OCI-LY1 (cell line): ENCODE measurements at regions not wholly inside any gene's neighbourhood (a gene's known extent, or its start where the extent isn't known, plus 50 kb on each side); places are given as distances from the start of the nearest gene placed in this dataset.

Source experiments
- H2AFZ ChIP-seq: fragments of 200-600 bp; sonication (generic), shearing (Covaris generic); 2 replicates; pipeline ENCODE4 v1.6.0; 2014; ENCODE audit warnings: antibody characterized with exemption, mild to moderate bottlenecking, low read length
- H3F3A ChIP-seq: fragments of 200-600 bp; sonication (generic), shearing (Covaris generic); 2 replicates; pipeline ENCODE4 v1.6.0; 2014; ENCODE audit warnings: mild to moderate bottlenecking, antibody characterized with exemption, low read length, moderate library complexity; ENCODE audit not compliant: insufficient read depth
- H3K27ac ChIP-seq: fragments of 200-600 bp; sonication (generic); 2 replicates; pipeline ENCODE4 v1.5.1; 2014; ENCODE audit warnings: low read length, mixed run types, mild to moderate bottlenecking, low read depth; ENCODE audit not compliant: poor library complexity, severe bottlenecking
- H3K27me3 ChIP-seq: fragments of 200-600 bp; sonication (generic); 2 replicates; pipeline ENCODE4 v1.6.0; 2014; ENCODE audit warnings: antibody characterized with exemption, mild to moderate bottlenecking, low read length, moderate library complexity; ENCODE audit not compliant: insufficient read depth
- H3K36me3 ChIP-seq: fragments of 200-600 bp; sonication (generic); 2 replicates; pipeline ENCODE4 v1.6.1; 2014; ENCODE audit warnings: mild to moderate bottlenecking, antibody characterized with exemption, low read length, moderate library complexity, mixed read lengths; ENCODE audit not compliant: insufficient read depth
- H3K4me1 ChIP-seq: fragments of 200-600 bp; sonication (generic); 2 replicates; pipeline ENCODE4 v1.5.1; 2014; ENCODE audit warnings: mild to moderate bottlenecking, low read length, moderate library complexity; ENCODE audit not compliant: insufficient read depth, severe bottlenecking
- H3K4me2 ChIP-seq: fragments of 200-600 bp; sonication (generic), shearing (Covaris generic); 2 replicates; pipeline ENCODE4 v1.6.1; 2014; ENCODE audit warnings: low read length
- H3K4me3 ChIP-seq: fragments of 200-600 bp; sonication (generic); 2 replicates; pipeline ENCODE4 v1.5.1; 2014; ENCODE audit warnings: low read length, low read depth, mild to moderate bottlenecking, mixed read lengths; ENCODE audit not compliant: poor library complexity, severe bottlenecking
- H3K79me2 ChIP-seq: fragments of 200-600 bp; shearing (Covaris generic); 2 replicates; pipeline ENCODE4 v1.6.1; 2016; ENCODE audit warnings: mixed run types, low read length, mixed read lengths; ENCODE audit not compliant: insufficient read depth
- H3K9ac ChIP-seq: fragments of 200-600 bp; sonication (generic), shearing (Covaris generic); 2 replicates; pipeline ENCODE4 v1.6.1; 2014; ENCODE audit warnings: mild to moderate bottlenecking, low read length, mixed read lengths
- H3K9me2 ChIP-seq: fragments of 200-600 bp; sonication (generic), shearing (Covaris generic); 2 replicates; pipeline ENCODE4 v1.6.1; 2014; ENCODE audit warnings: low read depth, mild to moderate bottlenecking, low read length, mixed read lengths
- H3K9me3 ChIP-seq: fragments of 200-600 bp; shearing (Covaris generic); 2 replicates; pipeline ENCODE4 v1.6.1; 2014; ENCODE audit warnings: low read length, mixed read lengths
- H4K20me1 ChIP-seq: fragments of 200-600 bp; sonication (generic), shearing (Covaris generic); 2 replicates; pipeline ENCODE4 v1.6.0; 2016; ENCODE audit warnings: mild to moderate bottlenecking, low read length; ENCODE audit not compliant: insufficient read depth
- EZH2 ChIP-seq: fragments of 200-600 bp; sonication (generic), shearing (Covaris generic); IDR thresholded peaks from 2 replicates; pipeline ENCODE4 v1.8.0; 2017; ENCODE audit warnings: borderline replicate concordance, mixed run types, mild to moderate bottlenecking, antibody characterized with exemption, low read length, moderate library complexity, mixed read lengths
- TF ChIP-seq, protein P1 (sequence below): fragments of 200-600 bp; sonication (generic), shearing (Covaris generic); IDR thresholded peaks from 2 replicates; pipeline ENCODE4 v1.5.1; 2017; ENCODE audit warnings: mild to moderate bottlenecking, antibody characterized with exemption, low read length, moderate library complexity, mixed read lengths

DNA sequence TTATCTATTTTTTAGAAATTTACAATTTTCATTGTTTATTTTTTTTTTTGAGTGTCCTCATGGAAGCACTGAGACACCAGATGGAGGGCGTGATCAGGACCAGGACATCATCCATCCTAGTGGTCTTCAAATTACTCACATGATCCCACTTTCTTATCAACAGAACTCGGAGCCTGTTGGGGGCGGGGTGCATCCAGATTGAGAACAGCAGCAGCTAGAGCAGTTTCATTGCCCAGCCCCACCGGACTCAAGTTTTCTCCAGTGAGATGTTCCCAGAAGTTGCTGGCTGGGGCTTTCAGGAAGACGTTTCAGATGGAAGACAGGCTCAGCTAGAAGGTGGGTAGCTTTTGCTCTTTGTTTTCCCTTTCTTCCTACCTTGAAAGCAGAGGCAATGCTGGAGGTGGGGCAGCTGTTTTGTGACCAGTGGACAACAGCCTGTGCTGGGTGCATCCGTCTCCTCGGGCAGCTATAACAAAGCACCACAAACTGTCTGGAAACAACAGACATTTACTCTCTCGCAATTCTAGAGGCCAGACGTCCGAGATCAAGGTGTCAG lies 562.1 kb downstream of the TBC1D22A start:
- Histone ChIP-seq H3K9me3 (peaks cover 9% of the 10 kb centered on the region; the same call in 1 of the 2 replicates), H3K27ac (no peak overlapping the region)

DNA sequence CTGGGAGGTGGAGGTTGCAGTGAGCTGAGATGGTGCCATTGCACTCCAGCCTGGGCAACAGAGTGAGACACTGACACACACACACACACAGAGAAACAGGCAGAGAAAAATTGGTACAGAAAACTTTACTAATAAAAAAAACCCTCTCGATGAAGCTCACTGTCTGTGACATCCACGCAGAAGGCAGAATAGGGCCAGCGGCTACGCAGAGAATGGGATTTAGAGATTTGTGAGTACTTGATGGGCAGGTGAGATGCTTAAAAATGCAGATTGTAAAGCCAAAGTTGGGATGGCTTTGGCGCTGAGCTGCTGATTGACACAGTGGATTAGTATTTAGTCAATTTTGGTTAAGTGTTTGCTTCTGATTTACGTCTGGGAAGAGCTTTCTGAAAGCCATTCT lies 561.1 kb downstream of the TBC1D22A start:
- Histone ChIP-seq H3K9me3 (peaks cover 9% of the 10 kb centered on the region; the same call in 1 of the 2 replicates), H3K9ac (no peak overlapping the region), H3K9me2 (no peaks in the 10 kb centered on the region), H3K27me3 (no peaks in the 10 kb centered on the region; the same call in 1 of the 2 replicates), H3K79me2 (no peaks in the 10 kb centered on the region), H2AFZ (no peak overlapping the region), H3K36me3 (no peaks in the 10 kb centered on the region), H3K4me1 (no peaks in the 10 kb centered on the region), H3K4me3 (no peak overlapping the region), H4K20me1 (no peaks in the 10 kb centered on the region), H3K4me2 (no peak overlapping the region), H3F3A (no peaks in the 10 kb centered on the region), H3K27ac (no peak overlapping the region)
- TF ChIP-seq, protein P1, sequence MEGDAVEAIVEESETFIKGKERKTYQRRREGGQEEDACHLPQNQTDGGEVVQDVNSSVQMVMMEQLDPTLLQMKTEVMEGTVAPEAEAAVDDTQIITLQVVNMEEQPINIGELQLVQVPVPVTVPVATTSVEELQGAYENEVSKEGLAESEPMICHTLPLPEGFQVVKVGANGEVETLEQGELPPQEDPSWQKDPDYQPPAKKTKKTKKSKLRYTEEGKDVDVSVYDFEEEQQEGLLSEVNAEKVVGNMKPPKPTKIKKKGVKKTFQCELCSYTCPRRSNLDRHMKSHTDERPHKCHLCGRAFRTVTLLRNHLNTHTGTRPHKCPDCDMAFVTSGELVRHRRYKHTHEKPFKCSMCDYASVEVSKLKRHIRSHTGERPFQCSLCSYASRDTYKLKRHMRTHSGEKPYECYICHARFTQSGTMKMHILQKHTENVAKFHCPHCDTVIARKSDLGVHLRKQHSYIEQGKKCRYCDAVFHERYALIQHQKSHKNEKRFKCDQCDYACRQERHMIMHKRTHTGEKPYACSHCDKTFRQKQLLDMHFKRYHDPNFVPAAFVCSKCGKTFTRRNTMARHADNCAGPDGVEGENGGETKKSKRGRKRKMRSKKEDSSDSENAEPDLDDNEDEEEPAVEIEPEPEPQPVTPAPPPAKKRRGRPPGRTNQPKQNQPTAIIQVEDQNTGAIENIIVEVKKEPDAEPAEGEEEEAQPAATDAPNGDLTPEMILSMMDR, result no peak
- no peak for TF ChIP-seq EZH2

More for the DNA sequence above, 562.1 kb downstream of the TBC1D22A start:
- TF ChIP-seq, protein P1, result no peak
- TF ChIP-seq EZH2, result no peak
- H3K9ac ChIP-seq, result no peak overlapping the region
- H2AFZ ChIP-seq, result no peak overlapping the region
- H3K4me1 ChIP-seq, result no peaks in the 10 kb centered on the region
- no peaks in the 10 kb centered on the region for H3K9me2 ChIP-seq
- no peak overlapping the region for H3K4me2 ChIP-seq
- no peaks in the 10 kb centered on the region; the same call in 1 of the 2 replicates for H3K27me3 ChIP-seq
- H4K20me1 ChIP-seq, result no peaks in the 10 kb centered on the region
- no peaks in the 10 kb centered on the region for H3F3A ChIP-seq
- no peaks in the 10 kb centered on the region for H3K79me2 ChIP-seq
- no peaks in the 10 kb centered on the region for H3K36me3 ChIP-seq
- no peak overlapping the region for H3K4me3 ChIP-seq

DNA sequence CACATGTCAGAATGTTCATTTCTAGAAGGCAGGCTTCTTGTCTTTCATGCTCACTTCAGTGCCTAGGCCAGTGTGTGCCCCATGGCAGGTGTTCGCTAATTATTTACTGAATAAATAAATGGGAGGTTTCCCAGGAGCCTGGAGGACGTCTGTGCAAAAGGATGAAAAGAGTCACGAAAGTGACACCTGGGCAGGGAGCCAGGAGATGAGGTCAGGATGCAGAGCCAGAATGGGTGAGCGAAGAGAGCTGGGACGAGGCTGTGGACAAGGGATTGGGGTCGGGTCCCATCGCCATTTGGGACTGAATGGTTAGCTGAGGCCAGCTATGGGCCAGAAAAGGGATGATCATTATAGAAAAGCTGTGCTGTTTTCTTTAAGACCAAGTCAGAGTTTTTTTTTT lies 560.4 kb downstream of the TBC1D22A start:
- Histone ChIP-seq H3K9ac (no peak overlapping the region), H3K9me2 (no peaks in the 10 kb centered on the region), H4K20me1 (no peaks in the 10 kb centered on the region), H3F3A (no peaks in the 10 kb centered on the region), H3K27me3 (no peaks in the 10 kb centered on the region; the same call in 1 of the 2 replicates), H3K9me3 (peaks cover 9% of the 10 kb centered on the region; the same call in 1 of the 2 replicates), H3K36me3 (no peaks in the 10 kb centered on the region), H3K27ac (no peak overlapping the region), H3K4me2 (no peak overlapping the region), H3K79me2 (no peaks in the 10 kb centered on the region), H3K4me3 (no peak overlapping the region), H2AFZ (no peak overlapping the region), H3K4me1 (no peaks in the 10 kb centered on the region)
- TF ChIP-seq EZH2, result no peak
- TF ChIP-seq, protein P1, result no peak
